ENCODE measurements at regions not wholly inside any gene's neighbourhood (a gene's known extent, or its start where the extent isn't known, plus 50 kb on each side); places are given as distances from the start of the nearest gene placed in this dataset.

DNA sequence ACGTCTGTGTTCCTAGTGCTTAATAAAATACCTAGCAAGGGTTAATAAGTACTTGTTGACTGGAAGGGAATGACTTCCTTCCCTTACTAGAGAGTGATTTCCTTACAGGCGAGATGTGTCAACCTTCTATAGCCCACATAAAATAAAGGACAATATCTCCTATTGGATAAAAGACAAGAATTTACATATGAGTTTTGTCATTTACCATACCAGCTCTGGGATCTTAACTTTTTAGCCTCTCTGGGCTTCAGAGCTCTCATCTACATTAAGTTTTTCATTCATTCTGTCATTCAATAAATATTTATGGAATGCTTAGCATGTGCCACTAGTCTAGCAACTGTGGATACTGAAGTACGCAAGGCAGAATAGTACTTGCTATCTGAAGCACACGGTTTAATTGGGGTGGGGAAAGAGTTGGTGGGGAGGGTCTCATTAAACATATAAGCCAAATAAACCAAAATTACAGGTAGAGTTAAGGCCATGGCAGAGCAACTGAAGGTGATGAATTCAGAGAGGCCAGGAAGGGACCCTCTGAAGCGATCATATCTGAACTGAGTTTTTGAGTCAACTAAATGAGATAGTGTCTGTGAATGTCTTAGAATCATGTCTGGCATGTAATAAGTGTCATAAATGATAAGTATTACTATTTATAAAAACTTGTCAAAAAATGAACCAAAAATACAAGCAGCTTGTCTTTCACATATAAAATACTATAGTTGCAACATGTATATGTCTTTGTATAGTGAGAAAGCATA is 91.6 kb upstream of the BMP2K start:
- ATAC-seq (no peak), FAIRE-seq (no peak), DNase-seq (no peak)
- H3K4me1 ChIP-seq: no peaks in the 10 kb centered on the region
- no peaks in the 10 kb centered on the region for H3K9me3 ChIP-seq
- H3K36me3 ChIP-seq: no peaks in the 10 kb centered on the region
- TF ChIP-seq, protein P1, sequence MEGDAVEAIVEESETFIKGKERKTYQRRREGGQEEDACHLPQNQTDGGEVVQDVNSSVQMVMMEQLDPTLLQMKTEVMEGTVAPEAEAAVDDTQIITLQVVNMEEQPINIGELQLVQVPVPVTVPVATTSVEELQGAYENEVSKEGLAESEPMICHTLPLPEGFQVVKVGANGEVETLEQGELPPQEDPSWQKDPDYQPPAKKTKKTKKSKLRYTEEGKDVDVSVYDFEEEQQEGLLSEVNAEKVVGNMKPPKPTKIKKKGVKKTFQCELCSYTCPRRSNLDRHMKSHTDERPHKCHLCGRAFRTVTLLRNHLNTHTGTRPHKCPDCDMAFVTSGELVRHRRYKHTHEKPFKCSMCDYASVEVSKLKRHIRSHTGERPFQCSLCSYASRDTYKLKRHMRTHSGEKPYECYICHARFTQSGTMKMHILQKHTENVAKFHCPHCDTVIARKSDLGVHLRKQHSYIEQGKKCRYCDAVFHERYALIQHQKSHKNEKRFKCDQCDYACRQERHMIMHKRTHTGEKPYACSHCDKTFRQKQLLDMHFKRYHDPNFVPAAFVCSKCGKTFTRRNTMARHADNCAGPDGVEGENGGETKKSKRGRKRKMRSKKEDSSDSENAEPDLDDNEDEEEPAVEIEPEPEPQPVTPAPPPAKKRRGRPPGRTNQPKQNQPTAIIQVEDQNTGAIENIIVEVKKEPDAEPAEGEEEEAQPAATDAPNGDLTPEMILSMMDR (IDR thresholded peaks at IDR 0.05): no peak
- no peaks in the 10 kb centered on the region for H3K27me3 ChIP-seq
- 71 to 75% methylated on average over 5 of the region's 5 CpGs for WGBS, 2 donors
- H3K4me3 ChIP-seq: no peak overlapping the region
- intact Hi-C loops (cut with DNase I): no loop called here
- no peak overlapping the region for H3K27ac ChIP-seq

DNA sequence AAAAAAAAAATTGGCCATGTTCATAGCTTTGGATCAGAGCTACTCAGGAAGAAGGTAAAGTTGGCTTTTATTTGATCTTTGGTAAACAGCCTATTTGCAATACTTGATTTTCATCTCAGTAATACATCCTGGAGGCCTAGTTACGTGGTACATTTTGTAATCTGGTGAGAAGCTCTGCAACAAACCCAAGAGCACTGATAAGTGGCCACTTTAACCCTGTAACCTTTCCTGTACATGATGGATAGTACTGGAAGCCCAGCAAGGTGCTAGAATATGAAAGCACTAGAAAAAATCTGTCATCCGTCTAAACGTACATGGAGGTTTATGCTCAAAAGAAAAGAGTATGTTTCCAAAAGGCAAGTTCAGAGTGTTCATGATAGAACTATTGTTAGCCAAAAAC is 88.3 kb upstream of the BMP2K start:
- no peak for ATAC-seq
- Histone ChIP-seq H3K4me1 (no peaks in the 10 kb centered on the region), H3K27ac (no peak overlapping the region), H3K9me3 (no peaks in the 10 kb centered on the region), H3K27me3 (no peaks in the 10 kb centered on the region), H3K36me3 (no peaks in the 10 kb centered on the region), H3K4me3 (no peak overlapping the region)
- DNase-seq: no peak
- TF ChIP-seq, protein P1 (IDR thresholded peaks at IDR 0.05): no peak
- no peak for FAIRE-seq
- intact Hi-C loops (cut with DNase I): no loop called here
- WGBS, 2 donors: 82 to 93% methylated on average over 3 of the region's 3 CpGs

DNA sequence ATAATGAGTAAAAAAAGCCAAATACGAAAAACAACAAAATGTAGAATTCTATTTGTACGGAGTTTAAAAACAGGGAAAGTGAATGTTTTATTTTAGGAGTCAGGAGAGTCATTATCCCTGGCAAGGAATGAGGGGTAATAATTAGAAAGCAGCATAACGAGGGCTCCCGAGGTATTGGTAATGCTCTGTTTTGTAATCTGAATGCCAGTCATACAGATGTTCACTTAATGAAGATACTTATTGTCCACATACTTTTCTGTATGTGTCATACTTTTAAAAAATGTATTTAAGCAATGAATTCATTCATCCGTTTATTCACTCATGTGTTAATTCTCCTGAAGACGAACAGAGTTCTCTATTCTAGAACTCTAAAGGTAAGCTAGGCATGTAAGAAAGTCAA is 87.8 kb upstream of the BMP2K start:
- Histone ChIP-seq H3K4me3 (no peak overlapping the region), H3K27me3 (no peaks in the 10 kb centered on the region), H3K9me3 (no peaks in the 10 kb centered on the region), H3K36me3 (no peaks in the 10 kb centered on the region), H3K4me1 (no peaks in the 10 kb centered on the region), H3K27ac (no peak overlapping the region)
- no peak for FAIRE-seq
- TF ChIP-seq, protein P1 (IDR thresholded peaks at IDR 0.05): no peak
- intact Hi-C loops (cut with DNase I): no loop called here
- 75 to 85% methylated on average over 6 of the region's 6 CpGs for WGBS, 2 donors
- ATAC-seq: no peak
- no peak for DNase-seq

DNA sequence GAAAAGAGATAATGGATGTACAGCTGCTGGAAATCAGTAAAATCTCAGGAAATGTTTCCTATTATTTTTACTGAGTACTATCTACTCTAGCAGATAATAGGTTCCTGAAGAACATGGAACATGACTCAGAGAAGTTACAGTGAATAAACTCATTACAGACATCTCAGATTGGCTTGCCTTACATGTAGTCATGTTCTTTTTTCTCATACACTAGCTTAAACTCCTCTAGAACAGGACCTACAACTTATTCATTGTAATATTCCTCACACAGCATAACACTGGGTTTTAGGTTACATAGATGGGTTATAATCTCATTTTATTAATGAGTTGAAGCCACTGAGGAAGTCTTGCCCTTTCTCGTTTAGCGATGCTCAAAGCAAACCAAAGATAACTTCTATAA is 86.9 kb upstream of the BMP2K start:
- no peak for DNase-seq
- 90 to 95% methylated on average over 2 of the region's 2 CpGs for WGBS, 2 donors
- intact Hi-C loops (cut with DNase I): no loop called here
- ATAC-seq: no peak
- Histone ChIP-seq H3K36me3 (no peaks in the 10 kb centered on the region), H3K4me1 (no peaks in the 10 kb centered on the region), H3K9me3 (no peaks in the 10 kb centered on the region), H3K27me3 (no peaks in the 10 kb centered on the region), H3K27ac (no peak overlapping the region), H3K4me3 (no peak overlapping the region)
- FAIRE-seq: no peak
- TF ChIP-seq, protein P1 (IDR thresholded peaks at IDR 0.05): no peak

DNA sequence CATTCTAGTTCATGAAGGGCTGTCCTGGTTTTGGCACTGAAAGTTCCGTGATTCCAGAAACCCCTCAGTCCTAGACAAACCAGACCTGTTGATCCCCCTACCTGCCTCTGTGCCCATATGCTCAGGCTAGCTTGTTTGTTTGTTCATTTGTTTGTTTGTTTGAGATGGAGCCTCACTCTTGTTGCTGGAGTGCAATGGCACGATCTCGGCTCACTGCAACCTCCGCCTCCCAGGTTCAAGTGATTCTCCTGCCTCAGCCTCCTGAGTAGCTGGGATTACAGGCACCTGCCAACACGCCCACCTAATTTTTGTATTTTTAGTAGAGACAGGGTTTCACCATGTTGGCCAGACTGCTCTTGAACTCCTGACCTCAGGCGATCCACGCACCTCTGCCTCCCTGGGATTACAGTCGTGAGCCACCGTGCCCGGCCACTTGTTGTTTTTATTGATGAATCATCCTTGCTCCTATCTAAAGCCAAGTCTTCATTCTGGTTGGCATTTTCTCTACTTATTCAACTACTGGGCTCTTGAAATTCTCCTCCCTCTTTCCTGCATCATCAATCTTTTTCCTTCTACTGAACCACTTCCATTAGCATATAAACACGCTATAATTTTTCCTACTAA is 86.3 kb upstream of the BMP2K start:
- Histone ChIP-seq H3K4me1 (no peaks in the 10 kb centered on the region), H3K27me3 (no peaks in the 10 kb centered on the region), H3K4me3 (no peak overlapping the region), H3K9me3 (no peaks in the 10 kb centered on the region), H3K36me3 (no peaks in the 10 kb centered on the region), H3K27ac (no peak overlapping the region)
- FAIRE-seq: no peak
- no peak for ATAC-seq
- no peak for DNase-seq
- TF ChIP-seq, protein P1 (IDR thresholded peaks at IDR 0.05): no peak
- 86 to 88% methylated on average over 11 of the region's 11 CpGs for WGBS, 2 donors
- intact Hi-C loops (cut with DNase I): no loop called here
